ENCODE measurements at regions not wholly inside any gene's neighbourhood (a gene's known extent, or its start where the extent isn't known, plus 50 kb on each side); places are given as distances from the start of the nearest gene placed in this dataset.

- TF ChIP-seq CTCF (IDR thresholded peaks at IDR 0.05) (no peak), POLR2A (IDR thresholded peaks at IDR 0.05) (no peak)
These were observed 279.0 kb downstream of the MFSD1 start for GRCh38 chr3:159080821-159081220.
